MM.1S (cell line): ENCODE measurements at regions not wholly inside any gene's neighbourhood (a gene's known extent, or its start where the extent isn't known, plus 50 kb on each side); places are given as distances from the start of the nearest gene placed in this dataset.
A peak's percentile ranks its signal among the peaks of the same experiment; 100 is the strongest.

Source experiments
- DNase-seq: peaks from one replicate; pipeline ENCODE4 v3.0.0-alpha.2; 2015
- H2AFZ ChIP-seq: fragments of 300-600 bp; sonication (generic); 2 replicates; pipeline ENCODE4 v1.6.0; 2016; ENCODE audit warnings: antibody characterized with exemption, low read length
- H3F3A ChIP-seq: fragments of 300-600 bp; sonication (generic); 2 replicates; pipeline ENCODE4 v1.6.1; 2016; ENCODE audit warnings: mild to moderate bottlenecking, antibody characterized with exemption, low read length, moderate library complexity, mixed read lengths; ENCODE audit not compliant: insufficient read depth
- H3K27ac ChIP-seq: fragments of 300-600 bp; sonication (generic); 2 replicates; pipeline ENCODE4 v1.5.1; 2016; ENCODE audit warnings: mild to moderate bottlenecking, low read length
- H3K27me3 ChIP-seq: fragments of 300-600 bp; sonication (generic); replicated peaks from 2 replicates; pipeline ENCODE4 v1.6.0; 2016; ENCODE audit warnings: low read length; ENCODE audit not compliant: insufficient read depth
- H3K36me3 ChIP-seq: fragments of 300-600 bp; sonication (generic); replicated peaks from 2 replicates; pipeline ENCODE4 v1.6.1; 2016; ENCODE audit warnings: mild to moderate bottlenecking, low read length, mixed read lengths; ENCODE audit not compliant: insufficient read depth
- H3K4me1 ChIP-seq: fragments of 300-600 bp; sonication (generic); 2 replicates; pipeline ENCODE4 v1.6.1; 2016; ENCODE audit warnings: low read length, mixed read lengths
- H3K4me2 ChIP-seq: fragments of 300-600 bp; sonication (generic); 2 replicates; pipeline ENCODE4 v1.6.0; 2016; ENCODE audit warnings: low read depth, low read length
- H3K4me3 ChIP-seq: fragments of 300-600 bp; sonication (generic); 2 replicates; pipeline ENCODE4 v1.5.1; 2016; ENCODE audit warnings: low read length, mixed read lengths
- H3K79me2 ChIP-seq: fragments of 300-600 bp; sonication (generic); 2 replicates; pipeline ENCODE4 v1.6.1; 2016; ENCODE audit warnings: mixed run types, low read length, mixed read lengths
- H3K9ac ChIP-seq: fragments of 300-600 bp; sonication (generic); 2 replicates; pipeline ENCODE4 v1.6.1; 2016; ENCODE audit warnings: low read length, mixed read lengths
- H3K9me2 ChIP-seq: fragments of 300-600 bp; sonication (generic); replicated peaks from 2 replicates; pipeline ENCODE4 v1.6.1; 2016; ENCODE audit warnings: mild to moderate bottlenecking, low read length, mixed read lengths; ENCODE audit not compliant: insufficient read depth
- H3K9me3 ChIP-seq: fragments of 300-600 bp; sonication (generic); replicated peaks from 2 replicates; pipeline ENCODE4 v1.6.1; 2016; ENCODE audit warnings: mild to moderate bottlenecking, low read length, mixed read lengths; ENCODE audit not compliant: insufficient read depth
- H4K20me1 ChIP-seq: fragments of 300-600 bp; sonication (generic); 2 replicates; pipeline ENCODE4 v1.6.1; 2016; ENCODE audit warnings: mild to moderate bottlenecking, low read length, moderate library complexity, mixed read lengths; ENCODE audit not compliant: insufficient read depth
- CTCF ChIP-seq: fragments of 300-600 bp; sonication (generic); IDR thresholded peaks from 2 replicates; pipeline ENCODE4 v1.5.1; 2016; ENCODE audit warnings: antibody characterized with exemption, low read length, mixed read lengths
- EZH2 ChIP-seq: fragments of 300-600 bp; sonication (generic); optimal IDR thresholded peaks from 2 replicates; pipeline ENCODE3; 2017; ENCODE audit warnings: low read depth, mild to moderate bottlenecking, antibody characterized with exemption, low read length, mixed read lengths
- EZH2phosphoT487 ChIP-seq: fragments of 300-600 bp; sonication (generic); IDR thresholded peaks from 2 replicates; pipeline ENCODE4 v1.6.1; 2018; ENCODE audit warnings: antibody characterized with exemption, low read length

DNA sequence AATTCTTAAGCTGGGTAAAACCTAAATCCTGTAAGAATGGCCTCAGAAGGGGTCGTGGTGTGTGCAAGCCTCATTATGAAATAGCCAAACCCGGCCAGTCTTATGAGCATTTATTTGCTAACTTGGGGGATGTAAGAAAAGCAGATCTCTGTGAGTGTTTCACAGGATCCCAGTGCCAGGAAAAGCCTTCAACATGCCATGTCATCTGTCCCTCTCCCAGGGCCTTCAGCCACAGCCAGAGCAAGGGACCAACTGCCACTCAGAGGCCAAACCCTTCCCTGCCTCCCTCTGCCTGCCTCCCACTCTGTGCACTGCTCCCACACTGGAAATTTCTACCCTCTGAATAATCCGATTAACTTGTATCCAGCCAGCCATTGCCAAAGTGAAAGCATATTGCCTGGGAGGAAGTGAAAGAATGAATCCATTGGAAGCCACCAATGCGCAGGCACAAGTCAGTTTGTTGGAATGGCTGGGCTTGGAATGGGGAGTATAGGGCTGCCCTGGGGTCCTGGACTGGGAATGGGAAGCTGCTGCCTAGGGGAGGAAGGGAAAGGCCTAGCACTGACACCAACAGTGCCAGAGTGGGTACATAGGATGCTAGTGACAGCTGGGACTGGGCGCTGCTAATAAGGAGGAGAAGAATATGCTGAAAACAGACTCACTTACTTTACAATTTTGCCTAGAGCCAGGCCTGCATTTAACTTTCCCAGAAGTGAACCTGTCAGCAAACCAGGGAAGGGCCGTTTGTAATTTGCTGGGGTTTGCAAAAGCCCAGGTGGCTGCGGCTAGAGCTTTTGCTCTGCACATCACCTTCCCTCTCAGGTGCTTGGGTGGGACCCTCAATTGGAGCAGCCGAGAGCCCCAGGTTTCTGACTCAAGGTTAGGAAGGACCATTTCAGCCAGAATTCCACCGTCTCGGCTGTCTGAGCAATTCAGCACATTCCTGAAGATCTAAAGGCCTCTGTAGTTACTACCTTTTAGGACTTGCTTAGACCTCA, 146.6 kb upstream of the NCK2 start:
- Histone ChIP-seq H3K4me1 (peaks cover 36% of the 10 kb centered on the region), H3K79me2 (no peaks in the 10 kb centered on the region), H3K27me3 (no peaks in the 10 kb centered on the region), H2AFZ (peak overlapping the region; percentile 68), H3K36me3 (no peaks in the 10 kb centered on the region), H3K4me2 (peak overlapping the region; percentile 93), H3K9me2 (no peaks in the 10 kb centered on the region), H3K9me3 (no peaks in the 10 kb centered on the region), H3F3A (peaks cover 37% of the 10 kb centered on the region), H3K27ac (peak overlapping the region; percentile 98), H4K20me1 (no peaks in the 10 kb centered on the region), H3K4me3 (peak overlapping the region; percentile 43), H3K9ac (peak overlapping the region; percentile 66)
- no peak for TF ChIP-seq CTCF
- TF ChIP-seq EZH2phosphoT487: no peak
- TF ChIP-seq EZH2: no peak
- peak; percentile 92 for DNase-seq

GRCh38 chr2:105597011-105597805, 147.5 kb upstream of the NCK2 start:
- TF ChIP-seq CTCF (no peak), EZH2phosphoT487 (no peak), EZH2 (no peak)
- no peak for DNase-seq
- Histone ChIP-seq H3K36me3 (no peaks in the 10 kb centered on the region), H3K4me2 (peak overlapping the region; percentile 93; the same call in 1 of the 2 replicates), H3K9me3 (no peaks in the 10 kb centered on the region), H3K9ac (peak overlapping the region; percentile 66; the same call in 1 of the 2 replicates), H3K4me1 (peaks cover 36% of the 10 kb centered on the region), H2AFZ (peak overlapping the region; percentile 68), H3K79me2 (no peaks in the 10 kb centered on the region), H3K27ac (peak overlapping the region; percentile 98), H4K20me1 (no peaks in the 10 kb centered on the region), H3K27me3 (no peaks in the 10 kb centered on the region), H3K9me2 (no peaks in the 10 kb centered on the region), H3F3A (peaks cover 37% of the 10 kb centered on the region), H3K4me3 (no peak overlapping the region)

DNA sequence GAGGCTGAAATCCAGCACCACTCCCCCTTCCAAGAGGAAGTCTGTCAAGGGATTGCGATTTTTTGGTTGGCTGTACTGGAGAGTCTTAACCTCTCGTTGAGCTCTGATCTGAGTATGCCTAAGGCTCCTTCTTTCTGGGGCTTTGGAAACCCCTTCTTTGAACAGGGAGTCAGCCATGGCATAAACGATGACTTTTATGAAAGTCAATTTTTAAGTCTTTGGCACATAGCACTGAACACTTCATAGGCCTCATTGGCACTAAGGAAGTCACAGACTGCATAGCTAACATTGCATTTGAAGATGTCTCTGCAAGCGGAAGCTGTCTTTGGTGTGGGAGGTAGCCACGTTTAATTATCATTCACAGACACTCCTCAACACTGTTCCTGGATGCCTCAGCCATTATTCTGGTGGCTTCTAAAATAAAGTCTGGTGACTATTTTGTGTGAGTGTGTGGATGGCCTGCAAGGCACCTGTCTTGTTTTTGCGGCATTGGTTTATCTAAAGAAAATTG, 148.2 kb upstream of the NCK2 start:
- peaks cover 36% of the 10 kb centered on the region for H3K4me1 ChIP-seq
- TF ChIP-seq EZH2phosphoT487 (no peak), CTCF (no peak)
- H2AFZ ChIP-seq: no peak overlapping the region

More for the DNA sequence above, 148.2 kb upstream of the NCK2 start:
- no peak overlapping the region for H3K9ac ChIP-seq
- H3K4me3 ChIP-seq: no peak overlapping the region
- peaks cover 37% of the 10 kb centered on the region for H3F3A ChIP-seq
- H3K4me2 ChIP-seq: no peak overlapping the region
- no peaks in the 10 kb centered on the region for H4K20me1 ChIP-seq
- DNase-seq: no peak
- H3K27ac ChIP-seq: no peak overlapping the region
- H3K9me3 ChIP-seq: no peaks in the 10 kb centered on the region
- no peaks in the 10 kb centered on the region for H3K79me2 ChIP-seq
- H3K27me3 ChIP-seq: no peaks in the 10 kb centered on the region
- no peaks in the 10 kb centered on the region for H3K36me3 ChIP-seq
- H3K9me2 ChIP-seq: no peaks in the 10 kb centered on the region
